RWPE2 (cell line): ENCODE measurements at regions not wholly inside any gene's neighbourhood (a gene's known extent, or its start where the extent isn't known, plus 50 kb on each side); places are given as distances from the start of the nearest gene placed in this dataset.

Source experiments
- ATAC-seq: fragments of 200-7000 bp; cut with Tn5 transposase; 3 replicates; pipeline ENCODE4 v1.9.1; 2021; ENCODE audit warnings: low read depth
- DNase-seq: peaks from one replicate; pipeline ENCODE4 v3.0.0-alpha.2; 2020; ENCODE audit warnings: low spot score
- H3K27ac ChIP-seq: fragments of 450-650 bp; 2 replicates; pipeline ENCODE4 v1.5.1; 2017; ENCODE audit warnings: mild to moderate bottlenecking; ENCODE audit not compliant: poor library complexity, severe bottlenecking
- H3K27me3 ChIP-seq: fragments of 250-450 bp; sonication (Bioruptor Pico); 2 replicates; pipeline ENCODE4 v1.5.1; 2021; ENCODE audit warnings: mild to moderate bottlenecking, moderate library complexity; ENCODE audit not compliant: insufficient read depth, poor library complexity, severe bottlenecking
- H3K36me3 ChIP-seq: fragments of 250-450 bp; sonication (Bioruptor Pico); 2 replicates; pipeline ENCODE4 v1.5.1; 2020; ENCODE audit warnings: low read depth, mild to moderate bottlenecking, moderate library complexity
- H3K4me1 ChIP-seq: fragments of 250-450 bp; sonication (Bioruptor Pico); 2 replicates; pipeline ENCODE4 v1.5.1; 2021; ENCODE audit warnings: mild to moderate bottlenecking, moderate library complexity; ENCODE audit not compliant: insufficient read depth, poor library complexity, severe bottlenecking
- H3K4me3 ChIP-seq: fragments of 250-450 bp; sonication (Bioruptor Pico); 2 replicates; pipeline ENCODE4 v1.5.1; 2021; ENCODE audit warnings: mild to moderate bottlenecking, moderate library complexity; ENCODE audit not compliant: severe bottlenecking
- H3K9me3 ChIP-seq: fragments of 250-450 bp; sonication (Bioruptor Pico); 2 replicates; pipeline ENCODE4 v1.5.1; 2021; ENCODE audit warnings: mild to moderate bottlenecking, moderate library complexity; ENCODE audit not compliant: severe bottlenecking
- TF ChIP-seq, protein P1 (sequence below): fragments of 450-650 bp; IDR thresholded peaks from one replicate; pipeline ENCODE4 v1.5.1; 2017; ENCODE audit warnings: mild to moderate bottlenecking, moderate library complexity; ENCODE audit not compliant: poor library complexity, severe bottlenecking

DNA sequence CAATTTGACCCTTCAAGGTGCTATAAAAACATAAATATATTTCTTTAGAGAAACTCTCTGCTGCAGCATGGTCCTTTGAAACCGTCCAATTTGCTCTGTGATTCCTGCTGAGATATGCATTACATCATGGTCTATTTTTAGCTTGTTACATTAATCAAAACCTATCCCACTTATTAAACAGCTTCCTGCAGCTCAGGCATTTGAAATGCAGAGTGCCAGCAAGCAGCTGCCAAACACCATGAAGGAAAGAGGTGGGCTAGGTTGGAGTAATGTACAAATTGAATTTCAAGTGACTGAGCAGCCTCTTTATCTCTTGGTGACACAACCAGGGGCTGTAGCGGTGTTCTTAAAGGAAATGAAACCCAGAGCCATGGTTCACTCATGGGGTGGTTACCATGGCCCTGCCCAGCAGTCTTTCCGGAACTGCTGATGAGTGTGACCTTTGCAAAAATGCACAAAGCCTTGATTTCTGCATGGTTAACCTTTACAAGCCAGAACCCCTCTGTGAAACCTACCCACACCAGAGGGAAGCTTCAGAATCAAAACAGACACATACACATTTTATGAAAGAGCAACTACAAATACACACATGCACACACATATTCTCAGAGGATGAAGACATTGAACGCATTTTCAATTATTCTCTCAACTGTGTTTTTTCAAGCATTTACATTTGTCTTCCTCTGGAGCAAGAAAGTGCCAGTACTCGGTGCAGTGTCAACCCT lies 155.8 kb upstream of the ZNF608 start:
- H3K27ac ChIP-seq, result no peak overlapping the region
- H3K36me3 ChIP-seq, result no peaks in the 10 kb centered on the region
- ATAC-seq, result no peak
- no peaks in the 10 kb centered on the region for H3K9me3 ChIP-seq
- DNase-seq, result no peak
- H3K27me3 ChIP-seq, result no peaks in the 10 kb centered on the region
- H3K4me1 ChIP-seq, result no peaks in the 10 kb centered on the region
- no peak overlapping the region for H3K4me3 ChIP-seq
- TF ChIP-seq, protein P1, sequence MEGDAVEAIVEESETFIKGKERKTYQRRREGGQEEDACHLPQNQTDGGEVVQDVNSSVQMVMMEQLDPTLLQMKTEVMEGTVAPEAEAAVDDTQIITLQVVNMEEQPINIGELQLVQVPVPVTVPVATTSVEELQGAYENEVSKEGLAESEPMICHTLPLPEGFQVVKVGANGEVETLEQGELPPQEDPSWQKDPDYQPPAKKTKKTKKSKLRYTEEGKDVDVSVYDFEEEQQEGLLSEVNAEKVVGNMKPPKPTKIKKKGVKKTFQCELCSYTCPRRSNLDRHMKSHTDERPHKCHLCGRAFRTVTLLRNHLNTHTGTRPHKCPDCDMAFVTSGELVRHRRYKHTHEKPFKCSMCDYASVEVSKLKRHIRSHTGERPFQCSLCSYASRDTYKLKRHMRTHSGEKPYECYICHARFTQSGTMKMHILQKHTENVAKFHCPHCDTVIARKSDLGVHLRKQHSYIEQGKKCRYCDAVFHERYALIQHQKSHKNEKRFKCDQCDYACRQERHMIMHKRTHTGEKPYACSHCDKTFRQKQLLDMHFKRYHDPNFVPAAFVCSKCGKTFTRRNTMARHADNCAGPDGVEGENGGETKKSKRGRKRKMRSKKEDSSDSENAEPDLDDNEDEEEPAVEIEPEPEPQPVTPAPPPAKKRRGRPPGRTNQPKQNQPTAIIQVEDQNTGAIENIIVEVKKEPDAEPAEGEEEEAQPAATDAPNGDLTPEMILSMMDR, result no peak

DNA sequence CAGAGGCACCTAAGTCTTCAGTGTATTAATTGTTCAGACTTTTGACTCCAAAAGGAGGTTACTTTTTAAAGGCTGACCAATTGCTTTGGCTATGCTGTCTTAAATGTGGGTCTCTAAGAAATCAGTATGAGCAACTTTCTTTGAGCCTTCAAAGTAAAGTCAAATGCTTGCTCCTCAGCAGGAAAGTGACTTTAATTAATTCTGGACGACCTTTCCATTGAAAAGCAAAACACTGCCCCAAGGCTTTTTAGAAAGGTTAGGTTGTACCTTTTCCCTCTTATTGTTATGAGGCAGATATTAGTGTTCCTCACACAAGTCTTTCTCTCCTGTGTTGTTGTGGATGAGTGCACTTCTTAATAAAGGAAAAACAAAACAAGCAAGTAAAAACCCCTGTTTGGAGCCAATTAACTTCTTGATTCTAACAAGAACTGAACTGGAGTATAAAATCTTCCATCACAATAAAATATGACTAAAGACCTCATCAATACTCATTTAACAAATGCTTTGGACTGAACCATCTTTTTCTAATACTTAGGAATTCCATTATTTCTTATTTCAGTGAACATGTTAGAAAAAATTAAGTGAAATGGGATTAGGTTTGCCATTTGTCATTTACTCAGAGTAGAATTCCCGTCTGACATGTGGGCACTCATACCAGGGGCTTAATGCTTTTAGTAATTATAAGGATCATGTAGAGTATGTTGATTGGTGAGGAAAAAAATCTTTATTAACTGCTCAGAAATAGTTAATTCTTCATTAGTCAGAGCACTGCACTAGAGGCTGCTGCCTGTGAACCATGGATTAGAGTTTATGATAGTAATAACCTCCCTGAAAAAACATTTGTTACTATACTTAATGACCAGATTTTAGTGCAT lies 159.1 kb upstream of the ZNF608 start:
- H3K4me1 ChIP-seq, result no peaks in the 10 kb centered on the region
- no peak for ATAC-seq
- no peak overlapping the region for H3K27ac ChIP-seq
- DNase-seq, result no peak
- H3K27me3 ChIP-seq, result no peaks in the 10 kb centered on the region
- no peak overlapping the region for H3K4me3 ChIP-seq
- TF ChIP-seq, protein P1, result no peak
- H3K9me3 ChIP-seq, result no peaks in the 10 kb centered on the region
- no peaks in the 10 kb centered on the region for H3K36me3 ChIP-seq

DNA sequence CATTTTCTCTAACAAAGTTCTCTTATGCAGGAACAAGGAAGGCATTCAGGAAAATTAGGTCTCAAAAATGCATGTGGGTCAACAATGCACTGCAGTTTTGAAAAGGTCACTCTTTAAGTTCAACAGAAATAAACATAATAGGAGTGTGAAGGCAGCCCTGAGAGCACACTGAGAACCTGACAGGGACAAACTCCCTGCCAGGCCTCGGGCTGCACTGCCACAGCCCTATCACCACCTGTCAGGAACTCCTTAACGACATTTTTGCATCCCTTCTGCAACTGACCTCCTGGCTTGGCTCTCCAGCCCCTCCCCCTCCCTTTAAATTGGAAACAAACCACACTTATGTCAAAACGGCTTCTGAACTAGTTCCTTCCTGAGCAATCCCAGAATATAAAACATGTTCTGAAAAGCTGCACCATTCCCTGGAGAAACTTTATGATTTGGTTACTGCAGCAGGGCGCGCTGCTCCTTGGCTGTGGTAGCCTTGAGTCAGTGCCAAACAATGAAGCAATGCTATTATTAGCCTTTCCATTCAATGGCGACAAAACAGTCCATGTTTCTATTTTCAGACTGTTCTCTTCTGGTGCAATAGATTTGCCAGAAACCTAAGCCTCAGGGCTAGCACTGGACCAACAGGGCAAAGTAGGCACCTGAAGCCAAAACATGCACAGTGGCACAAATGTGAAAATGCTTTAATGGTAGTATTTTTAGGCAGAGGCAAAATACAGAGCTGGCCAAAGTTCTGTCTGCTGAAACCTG lies 160.1 kb upstream of the ZNF608 start:
- no peak overlapping the region for H3K4me3 ChIP-seq
- H3K27ac ChIP-seq, result no peak overlapping the region
- no peak for DNase-seq
- H3K4me1 ChIP-seq, result no peaks in the 10 kb centered on the region
- no peaks in the 10 kb centered on the region for H3K27me3 ChIP-seq
- H3K9me3 ChIP-seq, result no peaks in the 10 kb centered on the region
- no peaks in the 10 kb centered on the region for H3K36me3 ChIP-seq
- ATAC-seq, result peak; percentile 67
- TF ChIP-seq, protein P1, result no peak

GRCh38 chr5:124907098-124907644 lies 160.7 kb upstream of the ZNF608 start:
- TF ChIP-seq, protein P1, result no peak
- Histone ChIP-seq H3K36me3 (no peaks in the 10 kb centered on the region), H3K27me3 (no peaks in the 10 kb centered on the region), H3K4me3 (no peak overlapping the region), H3K4me1 (no peaks in the 10 kb centered on the region), H3K9me3 (no peaks in the 10 kb centered on the region), H3K27ac (no peak overlapping the region)
- ATAC-seq (peak; percentile 21; the same call in 1 of the 3 replicates), DNase-seq (no peak)
